Endothelial cell of umbilical vein (primary cell): ENCODE measurements at regions not wholly inside any gene's neighbourhood (a gene's known extent, or its start where the extent isn't known, plus 50 kb on each side); places are given as distances from the start of the nearest gene placed in this dataset.

Experiments used
- BruUV-seq: library from RNA; stranded (reverse); fragments of 400-500 nt; replicated peaks from 2 replicates; lab custom pipeline; 2021; lab: Mats Ljungman, UMichigan
- CTCF ChIA-PET: fragments of 300-600, 350-600 bp; sonication (Branson Sonifier 250); formaldehyde crosslinking; loops from one replicate; lab custom pipeline; 2021; ENCODE audit warnings: antibody characterized with exemption, inconsistent platforms; lab: Charles Lee
- POLR2A ChIA-PET: fragments of 300-600, 350-600 bp; sonication (Branson Sonifier 250); formaldehyde crosslinking; loops from one replicate; lab custom pipeline; 2021; ENCODE audit warnings: antibody characterized with exemption, inconsistent platforms; lab: Charles Lee
- DNase-seq: peaks from one replicate; pipeline ENCODE4 v3.0.0-alpha.2; 2011; ENCODE audit warnings: low read depth, low spot score
- FAIRE-seq: peaks from 2 replicates; lab custom pipeline; 2011; peaks lifted over from hg19 to GRCh38; lab: Jason Lieb, UNC
- H2AFZ ChIP-seq: 2 replicates; pipeline ENCODE4 v1.6.0; 2012; ENCODE audit warnings: low read depth, low read length, control low read depth, inconsistent platforms
- H3K27ac ChIP-seq: 2 replicates; pipeline ENCODE4 v1.5.1; 2011; ENCODE audit warnings: low read depth, mild to moderate bottlenecking, control low read depth, low read length, moderate library complexity; ENCODE audit not compliant: insufficient read depth
- H3K27me3 ChIP-seq, 2 experiments: 2 replicates each; pipeline versions ENCODE4 v1.6.0 to v1.6.1; 2011; ENCODE audit warnings: low read length in 2 of 2, mixed read lengths in 1 of 2; ENCODE audit not compliant: control insufficient read depth in 2 of 2, insufficient read depth in 2 of 2
- H3K36me3 ChIP-seq, 2 experiments: 2 replicates in 1 of 2; 3 replicates in 1 of 2; pipeline ENCODE4 v1.5.1; 2011; ENCODE audit warnings: low read length in 2 of 2, mild to moderate bottlenecking in 1 of 2, moderate library complexity in 1 of 2; ENCODE audit not compliant: control insufficient read depth in 2 of 2, insufficient read depth in 2 of 2; ENCODE audit errors: extremely low read depth in 1 of 2
- H3K4me1 ChIP-seq: 3 replicates; pipeline ENCODE4 v1.5.1; 2011; ENCODE audit warnings: mild to moderate bottlenecking, low read length; ENCODE audit not compliant: control insufficient read depth, insufficient read depth; ENCODE audit errors: extremely low read depth
- H3K4me2 ChIP-seq: 2 replicates; pipeline ENCODE4 v1.6.1; 2011; ENCODE audit warnings: low read length, control low read depth, mixed read lengths; ENCODE audit not compliant: insufficient read depth
- H3K4me3 ChIP-seq, 3 experiments: fragments of 200-600 bp in 1 of 3; sonication (generic), shearing (Covaris generic) in 1 of 3; replicated peaks in 1 of 3; 2 replicates each; pipeline ENCODE4 v1.5.1; 2011 to 2016; ENCODE audit warnings: control low read depth in 3 of 3, low read length in 3 of 3, mild to moderate bottlenecking in 2 of 3, inconsistent platforms in 1 of 3, low read depth in 1 of 3, moderate library complexity in 1 of 3; ENCODE audit not compliant: insufficient read depth in 1 of 3
- H3K79me2 ChIP-seq: 2 replicates; pipeline ENCODE4 v1.6.0; 2012; ENCODE audit warnings: low read length, inconsistent platforms; ENCODE audit not compliant: control insufficient read depth, insufficient read depth
- H3K9ac ChIP-seq: replicated peaks from 2 replicates; pipeline ENCODE3; 2011; ENCODE audit warnings: low read length, control low read depth; ENCODE audit not compliant: insufficient read depth; ENCODE audit errors: extremely low read depth
- H3K9me1 ChIP-seq: replicated peaks from 3 replicates; pipeline ENCODE4 v1.6.0; 2011; ENCODE audit warnings: mild to moderate bottlenecking, low read length; ENCODE audit not compliant: control insufficient read depth, insufficient read depth; ENCODE audit errors: extremely low read depth
- H3K9me3 ChIP-seq: replicated peaks from 2 replicates; pipeline ENCODE4 v1.5.1; 2012; ENCODE audit warnings: low read length, inconsistent platforms; ENCODE audit not compliant: control insufficient read depth, insufficient read depth
- H4K20me1 ChIP-seq: replicated peaks from 2 replicates; pipeline ENCODE3; 2011; ENCODE audit warnings: mild to moderate bottlenecking, low read length; ENCODE audit not compliant: control insufficient read depth, insufficient read depth; ENCODE audit errors: extremely low read depth
- EZH2 ChIP-seq: IDR thresholded peaks from 2 replicates; pipeline ENCODE4 v1.6.1; 2012; ENCODE audit warnings: borderline replicate concordance, low read depth, mild to moderate bottlenecking, moderate library complexity, low read length, inconsistent platforms; ENCODE audit not compliant: severe bottlenecking
- FOS ChIP-seq: IDR thresholded peaks from 2 replicates; pipeline ENCODE4 v1.6.1; 2011; ENCODE audit warnings: mild to moderate bottlenecking, low read length, moderate library complexity, borderline replicate concordance; ENCODE audit not compliant: insufficient read depth
- GATA2 ChIP-seq: IDR thresholded peaks from 2 replicates; pipeline ENCODE4 v1.7.0; 2011; ENCODE audit warnings: low read depth, mild to moderate bottlenecking, moderate library complexity, mixed read lengths, low read length; ENCODE audit not compliant: insufficient read length, insufficient read depth
- JUN ChIP-seq: IDR thresholded peaks from 2 replicates; pipeline ENCODE4 v1.6.1; 2011; ENCODE audit warnings: borderline replicate concordance, low read depth; ENCODE audit not compliant: insufficient read length, insufficient read depth
- MYC ChIP-seq: IDR thresholded peaks from one replicate; pipeline ENCODE4 v1.6.1; 2011; ENCODE audit warnings: mild to moderate bottlenecking, low read depth, low read length
- POLR2A ChIP-seq: IDR thresholded peaks from 2 replicates; pipeline ENCODE4 v1.6.1; 2012; ENCODE audit warnings: low read depth, mild to moderate bottlenecking, control low read depth, low read length
- POLR2AphosphoS5 ChIP-seq: IDR thresholded peaks from 2 replicates; pipeline ENCODE4 v1.6.1; 2012; ENCODE audit warnings: low read depth, mild to moderate bottlenecking, control low read depth, low read length, moderate library complexity; ENCODE audit not compliant: insufficient read depth
- dilution Hi-C: fragments of 300-500 bp; cut with MboI; formaldehyde crosslinking; loops from one replicate; pipeline ENCODE4 v1.15.0; 2019; ENCODE audit warnings: low sequenced_read_pairs; ENCODE audit not compliant: extremely low pct_ligation_motif_present
- intact Hi-C: fragments of 100-400 bp; cut with micrococcal nuclease; formaldehyde crosslinking; loops from one replicate; pipeline ENCODE4 v1.10.0; 2022
- TF ChIP-seq, protein P1 (sequence below), 2 donors: IDR thresholded peaks; 1 replicate in 1 of 2; 2 replicates in 1 of 2; pipeline ENCODE4 v1.5.1; 2011; ENCODE audit warnings: low read length in 2 of 2, mild to moderate bottlenecking in 2 of 2, moderate library complexity in 2 of 2, control low read depth in 1 of 2, inconsistent platforms in 1 of 2, low read depth in 1 of 2; ENCODE audit not compliant: insufficient read depth in 1 of 2; ENCODE audit errors: extremely low read depth in 1 of 2
- TF ChIP-seq, protein P2 (sequence below): IDR thresholded peaks from 2 replicates; pipeline ENCODE4 v1.6.1; 2011; ENCODE audit not compliant: insufficient read depth, insufficient read length

DNA sequence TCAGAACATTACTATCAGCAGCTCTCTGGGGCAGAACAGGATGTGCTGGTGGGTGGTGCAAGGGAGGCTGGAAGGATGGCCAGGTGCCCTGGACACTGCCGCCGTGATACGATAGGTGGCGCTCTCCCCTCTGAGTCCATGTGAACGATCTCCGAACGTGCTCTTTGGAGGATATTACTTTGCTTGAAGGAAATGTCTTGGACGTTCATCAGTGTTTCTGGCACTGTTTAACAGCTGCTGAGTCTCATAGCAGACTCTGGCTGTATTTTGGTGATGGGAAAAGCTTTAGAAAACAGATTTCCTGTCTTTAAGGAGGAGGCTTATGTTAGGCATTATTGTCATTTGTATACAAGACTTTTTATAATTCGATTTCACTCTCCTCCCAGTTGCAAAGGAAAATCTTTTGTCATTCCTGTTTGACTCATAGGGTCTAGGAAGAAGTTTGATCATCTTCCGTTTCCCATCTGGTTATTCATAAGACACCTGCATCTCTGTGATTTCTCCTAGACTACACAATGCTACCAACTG is 386.2 kb upstream of the ADGRL2 start:
- TF ChIP-seq GATA2 (no peak), FOS (peak; percentile 24), POLR2AphosphoS5 (no peak), POLR2A (no peak), JUN (no peak), EZH2 (no peak), MYC (no peak)
- TF ChIP-seq, protein P1, sequence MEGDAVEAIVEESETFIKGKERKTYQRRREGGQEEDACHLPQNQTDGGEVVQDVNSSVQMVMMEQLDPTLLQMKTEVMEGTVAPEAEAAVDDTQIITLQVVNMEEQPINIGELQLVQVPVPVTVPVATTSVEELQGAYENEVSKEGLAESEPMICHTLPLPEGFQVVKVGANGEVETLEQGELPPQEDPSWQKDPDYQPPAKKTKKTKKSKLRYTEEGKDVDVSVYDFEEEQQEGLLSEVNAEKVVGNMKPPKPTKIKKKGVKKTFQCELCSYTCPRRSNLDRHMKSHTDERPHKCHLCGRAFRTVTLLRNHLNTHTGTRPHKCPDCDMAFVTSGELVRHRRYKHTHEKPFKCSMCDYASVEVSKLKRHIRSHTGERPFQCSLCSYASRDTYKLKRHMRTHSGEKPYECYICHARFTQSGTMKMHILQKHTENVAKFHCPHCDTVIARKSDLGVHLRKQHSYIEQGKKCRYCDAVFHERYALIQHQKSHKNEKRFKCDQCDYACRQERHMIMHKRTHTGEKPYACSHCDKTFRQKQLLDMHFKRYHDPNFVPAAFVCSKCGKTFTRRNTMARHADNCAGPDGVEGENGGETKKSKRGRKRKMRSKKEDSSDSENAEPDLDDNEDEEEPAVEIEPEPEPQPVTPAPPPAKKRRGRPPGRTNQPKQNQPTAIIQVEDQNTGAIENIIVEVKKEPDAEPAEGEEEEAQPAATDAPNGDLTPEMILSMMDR (IDR thresholded peaks at IDR 0.05; ENCODE audit: extremely low read depth in 1 of 2, insufficient read depth in 1 of 2, low read depth in 1 of 2, low read length in 2 of 2): peak; percentile 80
- TF ChIP-seq, protein P2, sequence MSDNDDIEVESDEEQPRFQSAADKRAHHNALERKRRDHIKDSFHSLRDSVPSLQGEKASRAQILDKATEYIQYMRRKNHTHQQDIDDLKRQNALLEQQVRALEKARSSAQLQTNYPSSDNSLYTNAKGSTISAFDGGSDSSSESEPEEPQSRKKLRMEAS: no peak
- Histone ChIP-seq H3K4me3 (no peak overlapping the region), H3K27me3 (no peaks in the 10 kb centered on the region), H3K9ac (no peak overlapping the region), H3K4me2 (peak overlapping the region; percentile 45), H2AFZ (peak overlapping the region; percentile 35), H3K9me1 (no peaks in the 10 kb centered on the region), H3K79me2 (no peaks in the 10 kb centered on the region), H4K20me1 (no peaks in the 10 kb centered on the region), H3K36me3 (no peaks in the 10 kb centered on the region), H3K9me3 (no peaks in the 10 kb centered on the region), H3K4me1 (peaks cover 8% of the 10 kb centered on the region), H3K27ac (no peak overlapping the region)
- DNase-seq (peak; percentile 66), FAIRE-seq (peak; percentile 94)
- ChIA-PET CTCF (interaction anchor here (0.9 to 1.6 kb wide), 10 partner anchors 10 to 388 kb away, joined by 3 to 7 read pairs (median 3); no protein-coding TSS in a partner anchor), POLR2A (no interaction called here)
- dilution Hi-C loops: no loop called here
- no TSS peak for BruUV-seq
- intact Hi-C loops: loop anchor here (1.0 to 5.0 kb wide), 3 partner anchors 133 to 387 kb away; no protein-coding TSS in a partner anchor
